ENCODE measurements at regions not wholly inside any gene's neighbourhood (a gene's known extent, or its start where the extent isn't known, plus 50 kb on each side); places are given as distances from the start of the nearest gene placed in this dataset.
"Not testable (repeated sequence)": the region's sequence is repeated elsewhere in the genome, so short reads cannot be mapped to it uniquely, and the experiment has no call there.

GRCh38 chr1:143905214-143906179 is 66.3 kb downstream of the FAM72C start:
- TF ChIP-seq CTCF (IDR thresholded peaks at IDR 0.05 in 8 of 11, conservative IDR thresholded peaks at IDR 0.05 in 3 of 11) (peak in 1 of 11 experiments; percentile 18), POLR2AphosphoS5 (IDR thresholded peaks at IDR 0.05) (peak; percentile 58 to 68 (median 67))
- not testable (repeated sequence) for TF ChIP-seq POLR2A (IDR thresholded peaks at IDR 0.05)
